Upper lobe of left lung (tissue), 4 donors: ENCODE measurements at regions not wholly inside any gene's neighbourhood (a gene's known extent, or its start where the extent isn't known, plus 50 kb on each side); places are given as distances from the start of the nearest gene placed in this dataset.

ENCODE experiments used
- EP300 ChIP-seq, 4 donors: sonication (generic); formaldehyde crosslinking; IDR thresholded peaks; one replicate each; pipeline ENCODE4 v1.5.1; 2017; ENCODE audit warnings: antibody characterized with exemption in 4 of 4, control low read depth in 2 of 4
- TF ChIP-seq, protein P1 (sequence below), 6 experiments: fragments of 450-650 bp in 4 of 6; fragments of 200-600 bp in 2 of 6; sonication (generic) in 2 of 6; IDR thresholded peaks; one replicate each; pipeline ENCODE4 v1.5.1; 2016 to 2019; ENCODE audit warnings: antibody characterized with exemption in 6 of 6

GRCh38 chr11:112310848-112311247 is 50.2 kb upstream of the PLET1 start:
- TF ChIP-seq, protein P1, sequence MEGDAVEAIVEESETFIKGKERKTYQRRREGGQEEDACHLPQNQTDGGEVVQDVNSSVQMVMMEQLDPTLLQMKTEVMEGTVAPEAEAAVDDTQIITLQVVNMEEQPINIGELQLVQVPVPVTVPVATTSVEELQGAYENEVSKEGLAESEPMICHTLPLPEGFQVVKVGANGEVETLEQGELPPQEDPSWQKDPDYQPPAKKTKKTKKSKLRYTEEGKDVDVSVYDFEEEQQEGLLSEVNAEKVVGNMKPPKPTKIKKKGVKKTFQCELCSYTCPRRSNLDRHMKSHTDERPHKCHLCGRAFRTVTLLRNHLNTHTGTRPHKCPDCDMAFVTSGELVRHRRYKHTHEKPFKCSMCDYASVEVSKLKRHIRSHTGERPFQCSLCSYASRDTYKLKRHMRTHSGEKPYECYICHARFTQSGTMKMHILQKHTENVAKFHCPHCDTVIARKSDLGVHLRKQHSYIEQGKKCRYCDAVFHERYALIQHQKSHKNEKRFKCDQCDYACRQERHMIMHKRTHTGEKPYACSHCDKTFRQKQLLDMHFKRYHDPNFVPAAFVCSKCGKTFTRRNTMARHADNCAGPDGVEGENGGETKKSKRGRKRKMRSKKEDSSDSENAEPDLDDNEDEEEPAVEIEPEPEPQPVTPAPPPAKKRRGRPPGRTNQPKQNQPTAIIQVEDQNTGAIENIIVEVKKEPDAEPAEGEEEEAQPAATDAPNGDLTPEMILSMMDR (IDR thresholded peaks at IDR 0.05): no peak
- TF ChIP-seq EP300 (IDR thresholded peaks at IDR 0.05): no peak
